ENCODE measurements at regions not wholly inside any gene's neighbourhood (a gene's known extent, or its start where the extent isn't known, plus 50 kb on each side); places are given as distances from the start of the nearest gene placed in this dataset.
A peak's percentile ranks its signal among the peaks of the same experiment; 100 is the strongest.
"Not testable (repeated sequence)": the region's sequence is repeated elsewhere in the genome, so short reads cannot be mapped to it uniquely, and the experiment has no call there.

DNA sequence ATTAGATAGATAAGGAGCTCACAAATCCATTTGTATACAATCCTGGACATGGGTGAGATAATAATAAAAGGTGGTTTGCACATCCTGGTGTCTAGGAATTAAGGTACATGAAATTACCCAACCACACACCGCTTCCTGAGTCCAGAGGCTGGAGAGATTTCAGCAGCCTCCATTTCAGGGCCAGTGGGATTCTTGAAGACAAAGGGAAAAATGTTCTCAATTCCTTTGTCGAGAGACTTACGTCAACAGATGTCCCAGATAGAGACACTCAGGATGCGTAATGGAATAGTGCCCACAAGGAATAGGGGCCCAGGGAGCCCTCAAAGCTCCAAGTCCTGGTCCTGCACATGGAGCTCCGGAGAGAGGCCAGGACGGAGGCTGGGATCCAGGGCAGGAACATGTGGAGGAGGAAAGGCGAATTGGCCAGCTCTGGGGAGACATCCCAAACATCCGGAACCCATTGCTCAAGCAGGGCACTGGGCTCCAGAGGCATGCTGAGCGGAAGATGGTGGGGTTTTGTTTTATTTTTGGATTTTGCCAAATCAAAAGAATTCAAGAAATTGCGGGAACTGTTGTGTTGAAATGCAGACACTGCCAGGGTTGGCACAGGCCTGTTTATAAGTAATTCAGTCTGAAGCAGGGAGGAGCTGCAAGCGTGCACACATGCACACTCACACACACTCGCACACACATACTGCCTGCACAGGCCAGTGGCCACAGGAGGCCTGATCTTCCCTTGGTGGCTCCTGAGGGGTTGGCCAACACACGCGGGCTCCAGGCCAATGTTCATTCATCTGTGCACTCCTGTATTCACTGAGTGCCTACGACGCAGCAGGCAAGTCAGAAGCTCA, 97.2 kb downstream of the NOG start:
- no peak for DNase-seq

DNA sequence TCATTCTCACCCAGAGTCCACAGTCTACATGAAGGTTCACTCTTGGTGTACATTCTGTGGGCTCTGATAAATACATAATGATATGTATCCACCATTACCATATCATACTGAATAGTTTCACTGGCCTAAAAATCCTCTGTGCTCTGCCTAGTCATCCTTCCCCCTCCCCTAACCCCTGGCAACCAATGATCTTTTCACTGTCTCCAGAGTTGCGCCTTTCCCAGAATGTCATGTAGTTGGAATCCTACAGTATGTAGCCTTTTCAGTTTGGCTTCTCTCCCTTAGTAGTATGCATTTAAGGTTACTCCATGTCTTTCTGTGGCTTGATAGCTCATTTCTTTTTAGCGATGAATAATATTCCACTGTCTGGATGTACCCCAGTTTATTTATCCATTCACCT, 101.3 kb downstream of the NOG start:
- DNase-seq = peak; percentile 29

DNA sequence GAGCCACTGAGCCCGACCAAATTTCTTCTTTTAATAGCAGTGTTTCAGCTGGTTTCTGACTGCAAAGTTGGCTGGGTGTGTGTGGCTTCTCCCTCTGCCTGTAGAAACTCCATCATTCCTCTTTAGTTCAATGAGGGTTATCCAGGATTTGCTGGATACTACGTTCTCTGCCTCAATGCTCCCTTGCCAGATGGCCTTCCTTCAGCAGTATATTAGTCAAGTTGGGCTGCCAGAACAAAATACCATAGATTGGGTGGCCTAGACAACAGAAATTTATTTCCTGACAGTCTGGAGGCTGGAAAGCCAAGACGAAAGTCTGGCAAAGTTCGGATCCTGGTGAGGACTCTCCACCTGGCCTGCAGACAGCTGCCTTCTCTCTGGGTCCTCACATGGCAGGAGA, 103.7 kb downstream of the NOG start:
- no peak for DNase-seq

DNA sequence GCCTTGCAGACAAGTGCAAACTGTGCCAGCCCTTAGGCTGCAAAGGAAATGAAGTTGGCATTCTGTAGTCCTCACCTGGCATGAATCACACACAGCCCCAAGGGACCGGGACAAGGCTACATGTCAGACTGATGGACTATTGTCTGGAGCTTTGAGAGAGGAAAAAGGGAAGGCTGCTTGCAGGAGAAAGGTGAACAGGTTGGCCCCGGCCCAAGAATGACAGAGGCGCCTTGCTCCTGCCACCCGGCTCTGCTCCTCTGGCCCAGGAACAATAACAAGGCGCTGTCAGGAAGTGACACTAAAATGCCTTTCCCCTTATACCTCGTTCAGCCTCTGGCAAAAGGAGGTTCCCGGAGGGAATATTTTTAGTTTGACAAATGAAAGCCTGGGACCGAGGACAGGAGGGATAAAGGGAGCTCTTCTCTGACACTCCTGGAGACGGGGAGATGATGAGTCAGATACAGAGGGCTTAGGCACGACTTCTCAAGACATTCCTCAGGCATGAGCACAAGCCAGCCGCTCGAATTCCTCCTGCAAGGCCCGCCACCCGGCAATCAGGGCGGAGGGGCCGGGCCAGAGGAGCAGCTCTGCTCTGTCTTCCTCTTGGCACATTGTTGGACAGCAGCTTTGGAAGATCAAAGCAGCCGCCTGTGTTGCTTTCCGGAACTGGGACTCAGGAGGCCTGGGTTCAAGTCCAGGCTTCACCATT, 105.8 kb downstream of the NOG start:
- peak; percentile 100 for DNase-seq

DNA sequence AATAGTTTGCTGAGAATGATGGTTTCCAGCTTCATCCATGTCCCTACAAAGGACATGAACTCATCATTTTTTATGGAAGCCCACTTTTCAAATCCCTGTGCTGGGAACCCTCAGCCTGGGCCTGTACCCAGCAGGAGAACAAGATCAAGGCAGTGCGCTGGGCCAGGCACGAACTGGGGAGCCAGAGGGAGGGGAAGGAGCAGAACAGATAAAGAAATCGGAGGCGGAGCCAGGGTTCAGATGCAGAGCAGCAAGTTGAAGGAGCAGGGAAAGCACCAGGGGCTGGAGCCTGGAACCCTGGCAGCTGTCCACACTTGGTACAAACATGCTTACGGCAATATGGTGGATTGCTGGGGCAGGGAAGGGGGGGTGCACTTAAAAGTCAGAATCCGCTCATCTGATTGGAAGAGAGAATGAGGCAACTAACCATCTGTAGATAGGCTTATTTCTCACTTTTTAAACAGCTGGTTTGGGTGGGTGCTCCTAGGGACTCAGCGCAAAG, 107.5 kb downstream of the NOG start:
- DNase-seq = no peak

DNA sequence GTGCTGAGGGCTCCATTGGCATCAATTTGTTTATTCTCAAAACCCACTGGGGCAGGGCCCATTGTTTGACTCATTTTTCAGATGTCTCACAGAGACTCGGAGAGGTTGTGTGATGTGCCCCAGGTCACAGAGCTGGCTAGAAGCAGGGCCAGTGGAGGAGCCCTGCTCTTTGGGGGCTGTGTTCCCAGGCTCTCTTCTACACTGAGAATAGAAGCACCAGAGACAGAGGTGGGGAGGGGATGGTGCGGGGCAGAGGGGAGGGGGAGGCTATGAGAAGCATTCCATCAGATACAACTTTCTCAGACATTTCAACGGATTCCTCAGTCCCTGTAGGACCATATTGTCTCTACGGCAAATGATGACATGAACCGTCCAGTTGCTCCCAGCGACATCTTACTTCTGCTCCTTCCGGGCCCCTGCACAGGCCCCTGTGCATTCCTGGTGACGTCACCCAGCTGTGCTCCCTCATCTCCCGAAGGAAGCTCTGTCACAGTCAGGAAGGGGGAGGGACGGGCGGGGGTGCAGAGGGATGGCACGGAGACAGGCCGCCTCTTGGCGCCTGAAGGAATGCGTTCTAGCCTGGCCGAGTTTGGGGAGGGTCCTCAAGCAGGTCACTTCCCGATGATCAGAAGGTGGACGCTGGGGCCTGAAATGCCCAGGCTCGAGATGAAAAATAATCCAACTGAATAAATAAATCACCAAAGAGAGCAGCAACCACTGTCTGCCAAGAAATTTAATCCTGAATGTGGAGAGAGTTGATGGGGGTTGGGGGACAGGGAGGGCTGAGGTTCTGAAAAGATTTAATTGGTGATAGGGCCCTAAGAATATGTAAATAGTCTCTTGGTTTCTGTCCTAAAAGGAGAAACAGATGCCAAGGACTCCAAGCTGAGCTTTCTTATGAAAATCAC, 114.1 kb downstream of the NOG start:
- DNase-seq = no peak

DNA sequence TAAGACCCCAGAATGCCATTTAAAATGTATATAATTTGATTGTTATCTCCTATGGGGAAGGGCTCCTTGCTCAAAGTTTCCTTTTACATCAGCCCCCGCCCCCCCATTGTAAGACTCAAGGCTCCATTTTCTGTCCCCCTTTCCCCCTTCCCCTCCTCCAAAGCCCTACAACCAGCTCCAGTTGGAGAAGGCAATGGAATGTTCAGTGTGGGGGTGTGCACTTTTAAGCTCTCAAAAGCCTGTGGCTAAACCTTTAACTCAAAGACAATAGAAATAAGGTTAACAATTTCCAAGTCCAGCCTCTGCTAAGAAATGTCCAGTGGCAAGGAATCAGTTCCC, 114.7 kb downstream of the NOG start:
- DNase-seq = no peak

DNA sequence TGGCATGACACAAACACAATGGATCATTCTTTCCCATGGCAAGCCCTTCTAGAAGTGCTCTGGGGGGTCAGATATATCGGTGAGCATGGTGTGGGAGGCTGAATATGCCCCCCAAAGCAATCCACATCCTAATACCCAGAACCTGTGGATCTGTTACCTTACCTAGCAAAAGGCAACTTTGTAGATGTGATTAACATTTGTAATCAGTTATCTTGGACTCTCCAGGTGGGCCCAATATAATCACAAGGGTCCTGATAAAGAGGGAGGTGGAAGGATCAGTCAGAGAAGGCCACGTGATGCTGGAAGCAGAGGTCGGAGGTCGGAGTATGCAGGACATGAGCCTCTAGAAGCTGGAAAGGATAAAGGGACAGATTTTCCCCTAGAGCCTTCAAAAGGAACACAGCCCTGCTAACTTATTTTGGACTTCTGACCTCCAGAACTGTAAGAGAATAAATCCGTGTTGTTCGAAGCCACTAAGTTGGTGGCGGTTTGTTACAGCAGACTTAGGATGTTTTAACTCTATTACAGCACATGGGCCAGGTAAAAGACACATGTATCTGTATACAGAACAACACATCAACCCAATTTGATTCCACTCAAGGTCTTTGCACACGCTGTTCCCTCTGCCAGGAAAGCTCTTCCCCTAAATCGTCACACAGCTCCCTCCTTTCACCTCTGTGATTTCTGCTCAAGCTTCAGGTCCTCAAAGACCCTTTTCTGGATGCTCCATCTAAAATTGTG, 115.3 kb downstream of the NOG start:
- no peak for DNase-seq

DNA sequence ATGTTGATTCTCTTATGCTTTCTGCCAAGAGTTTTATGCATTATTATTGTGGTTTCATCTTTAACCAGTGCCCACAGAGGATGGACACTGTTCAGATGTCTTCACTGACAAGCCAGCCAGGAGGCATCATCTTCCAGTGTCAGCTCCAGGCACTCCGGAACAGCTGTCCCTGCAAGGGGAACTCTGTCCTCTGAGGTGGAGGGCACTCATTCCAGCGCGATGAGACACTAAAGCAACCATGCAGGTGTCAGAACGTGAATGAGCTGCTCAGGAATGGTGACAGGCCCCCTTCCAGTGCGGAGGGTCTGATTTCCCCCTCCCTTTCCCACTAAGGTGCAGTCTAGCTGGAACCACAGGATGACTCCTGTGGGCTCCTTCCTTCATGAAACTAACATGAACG, 117.5 kb downstream of the NOG start:
- DNase-seq = no peak

DNA sequence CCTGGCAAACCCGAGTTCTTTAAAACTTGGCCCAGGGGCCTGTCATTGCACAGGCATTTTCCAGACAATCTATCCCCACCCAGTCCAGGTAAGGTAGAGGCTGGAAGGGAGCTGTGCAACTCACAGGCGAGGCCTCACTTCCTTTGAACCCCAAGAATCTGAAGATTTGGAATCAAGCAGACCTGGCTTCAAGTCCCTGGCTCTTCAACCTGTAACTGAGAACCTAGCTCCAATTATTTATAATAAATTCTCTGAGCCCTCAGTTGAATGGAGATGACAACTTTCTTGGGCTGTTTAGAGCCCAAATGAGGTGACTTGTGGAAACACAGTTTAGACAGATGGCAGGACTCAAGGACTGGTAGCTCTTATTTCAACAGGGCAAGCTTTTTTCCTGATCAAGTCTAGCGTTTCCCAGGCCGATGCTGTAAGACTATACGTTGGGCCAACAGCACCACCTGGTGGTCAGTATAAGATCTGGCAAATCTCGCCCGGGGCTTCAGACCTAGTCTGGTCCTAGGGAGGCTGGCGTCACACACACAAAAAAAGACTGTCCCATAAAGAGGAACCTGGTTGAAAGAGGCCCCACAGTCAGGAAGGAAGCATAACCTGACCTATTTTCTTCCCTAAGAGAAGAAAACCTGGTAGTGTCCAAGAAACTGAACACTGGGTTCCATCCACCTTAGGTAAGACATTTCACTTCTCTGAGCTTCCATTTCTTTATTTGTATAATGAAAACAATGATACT, 117.9 kb downstream of the C17orf67 start:
- DNase-seq = peak; percentile 81

DNA sequence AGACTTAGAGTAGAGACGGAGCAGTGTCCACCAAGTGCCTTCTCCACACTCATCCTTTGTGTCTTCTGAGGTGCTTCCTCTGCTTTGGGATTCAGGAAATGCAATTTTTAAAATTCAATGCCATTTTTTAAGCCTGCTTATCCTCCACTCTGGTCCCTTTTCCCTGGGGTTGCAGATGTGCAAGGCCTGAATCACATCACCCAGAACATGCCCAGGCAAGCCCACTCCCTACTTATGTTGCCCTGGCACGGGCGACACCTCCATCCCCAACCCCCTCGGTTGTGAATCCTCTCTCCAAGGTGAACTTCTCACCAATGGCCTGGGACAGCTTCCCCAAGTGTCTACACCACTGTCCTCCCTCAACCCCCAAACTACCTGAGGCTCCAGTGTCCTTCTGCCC, 116.2 kb downstream of the C17orf67 start:
- DNase-seq = no peak

DNA sequence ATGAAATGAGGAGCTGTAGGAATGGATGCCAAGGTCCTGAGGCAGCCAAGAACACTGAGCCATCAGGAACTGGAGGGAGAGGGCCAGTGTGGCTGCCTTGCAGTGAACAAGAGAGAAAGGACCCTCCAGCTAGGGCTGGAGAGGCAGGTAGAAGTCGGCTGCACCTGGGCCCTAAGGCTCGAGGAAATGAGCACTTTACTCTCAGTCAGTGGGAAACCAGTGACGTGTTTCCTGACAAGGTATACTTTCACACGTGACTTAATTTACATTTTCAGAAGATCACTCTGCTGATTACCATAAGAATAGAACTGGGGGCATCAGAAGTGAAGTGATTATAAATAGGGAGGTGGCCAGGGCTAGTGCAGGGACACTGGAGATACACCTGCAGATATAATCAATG, 115.2 kb downstream of the C17orf67 start:
- DNase-seq = no peak

DNA sequence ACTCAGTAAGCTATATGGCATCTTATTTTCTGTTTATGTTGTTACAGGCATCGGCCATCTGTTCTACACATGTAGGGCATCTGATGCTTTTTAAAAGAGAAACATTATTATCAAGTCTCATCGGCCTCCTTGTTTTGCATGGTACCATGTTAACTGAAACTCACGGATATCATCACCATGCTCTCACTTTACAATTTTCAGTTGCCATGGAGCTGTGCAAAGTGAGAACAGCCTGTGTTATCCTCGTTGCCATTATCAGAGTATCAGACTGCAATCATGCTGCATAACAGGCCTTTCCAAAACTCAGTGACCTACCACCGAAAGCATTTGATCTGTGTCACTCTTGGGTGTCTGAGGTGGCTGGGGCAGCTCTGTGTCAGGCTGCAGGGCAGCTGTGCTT, 110.3 kb downstream of the C17orf67 start:
- no peak for DNase-seq

DNA sequence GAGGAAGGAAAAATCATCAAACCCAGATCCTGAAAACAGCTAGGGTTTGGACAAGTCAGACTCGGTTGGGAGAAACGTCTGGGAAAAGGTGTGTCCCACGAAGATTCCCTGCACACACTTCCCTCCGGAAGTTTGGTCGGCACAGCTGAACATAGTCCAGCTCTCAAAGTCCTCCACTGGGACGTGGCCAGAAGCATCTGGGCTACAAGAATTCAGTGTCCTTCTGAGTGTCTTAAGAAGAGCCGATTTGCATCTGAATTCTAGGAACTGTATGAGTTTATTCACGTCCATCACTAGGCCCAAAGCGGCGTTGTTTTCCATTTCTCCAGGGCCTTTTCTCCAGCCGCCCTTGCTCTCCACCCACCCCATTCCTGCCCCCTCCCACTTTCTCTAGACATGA, 109.1 kb downstream of the C17orf67 start:
- DNase-seq = no peak

DNA sequence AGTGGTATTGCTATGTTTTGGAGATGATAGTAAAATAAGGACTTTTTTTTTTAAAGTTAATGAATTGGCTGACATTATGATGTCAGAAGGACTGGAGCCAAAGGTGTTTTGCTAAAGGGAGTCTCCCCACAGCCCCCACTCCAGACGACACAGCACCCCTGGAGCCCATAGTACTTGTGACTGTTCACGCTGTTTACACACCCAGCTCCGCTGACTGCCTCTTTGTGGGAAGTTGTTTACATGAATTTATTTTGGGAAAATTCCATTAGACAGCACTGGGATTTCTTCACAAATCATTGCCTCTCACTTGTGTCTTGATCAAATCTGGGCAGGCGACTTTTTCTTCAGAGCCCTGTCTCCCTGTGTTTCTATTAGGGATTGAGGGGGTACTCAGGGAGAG, 108.6 kb downstream of the C17orf67 start:
- no peak for DNase-seq

DNA sequence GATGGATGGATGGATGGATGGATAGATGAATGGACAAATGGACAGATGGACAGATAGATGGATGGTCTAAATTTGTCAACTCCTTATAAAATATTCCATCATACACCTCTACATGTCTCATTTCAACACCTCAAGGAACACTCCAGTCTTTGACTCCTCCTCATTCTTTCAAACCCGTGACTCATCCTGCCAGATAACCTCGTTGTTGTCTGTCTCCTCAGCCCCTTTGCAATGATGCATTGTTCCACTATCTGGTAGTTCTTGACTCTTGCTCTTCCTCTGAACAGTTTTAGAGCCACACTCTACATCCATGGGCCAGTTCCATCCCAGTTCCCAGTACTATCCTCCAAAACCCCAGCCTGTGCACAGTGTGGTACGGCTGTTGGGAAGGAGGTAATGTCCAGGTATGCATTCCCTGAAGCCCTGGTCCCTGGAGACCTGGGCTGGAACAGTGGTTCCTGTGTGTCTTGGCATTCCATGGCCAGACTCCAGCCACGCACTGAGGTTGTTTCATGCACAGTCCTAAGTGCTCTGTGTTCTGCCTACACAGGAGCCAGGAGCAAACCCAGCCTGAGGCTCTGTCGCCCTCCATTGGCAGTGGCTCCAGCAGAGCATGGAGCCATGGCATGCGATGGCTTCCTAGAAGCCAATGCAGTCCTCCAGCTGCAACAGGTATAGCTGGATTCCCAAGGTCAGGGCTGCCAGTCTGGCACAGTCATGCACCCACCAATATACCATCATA, 105.7 kb downstream of the C17orf67 start:
- no peak for DNase-seq

DNA sequence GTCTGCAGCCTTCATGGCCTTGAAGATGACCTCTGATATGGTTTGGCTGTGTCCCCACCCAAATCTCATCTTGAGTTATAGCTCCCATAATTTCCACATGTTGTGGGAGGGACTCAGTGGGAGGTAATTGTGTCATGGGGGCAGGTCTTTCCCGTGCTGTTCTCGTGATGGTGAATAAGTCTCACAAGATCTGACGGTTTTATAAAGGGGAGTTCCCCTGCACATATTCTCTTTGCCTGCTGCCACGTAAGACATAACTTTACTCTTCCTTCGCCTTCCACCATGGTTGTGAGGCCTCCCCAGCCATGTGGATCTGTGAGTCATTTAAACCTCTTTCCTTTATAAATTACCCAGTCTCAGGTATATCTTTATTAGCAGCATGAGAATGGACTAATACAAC, 102.6 kb downstream of the C17orf67 start:
- not testable (repeated sequence) for DNase-seq

DNA sequence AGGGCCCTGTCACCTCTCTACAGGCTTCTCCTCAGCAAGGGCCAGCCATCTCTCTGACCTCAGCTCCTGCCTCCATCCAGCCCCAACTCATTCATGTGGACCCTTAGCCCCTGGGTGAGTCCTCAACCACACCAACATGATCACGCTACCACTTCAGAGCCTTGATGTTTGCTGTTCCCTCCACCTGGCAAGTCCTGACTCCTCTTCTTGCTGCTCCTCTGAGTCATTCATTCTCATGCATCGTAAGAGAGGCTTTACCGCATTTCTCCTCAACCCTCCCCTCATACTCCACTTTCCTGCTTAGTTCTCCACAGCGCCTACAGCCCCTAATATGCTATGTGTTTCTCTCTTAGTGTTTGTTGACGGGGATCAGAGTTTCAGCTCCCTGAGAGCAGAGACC, 99.9 kb downstream of the C17orf67 start:
- no peak for DNase-seq

DNA sequence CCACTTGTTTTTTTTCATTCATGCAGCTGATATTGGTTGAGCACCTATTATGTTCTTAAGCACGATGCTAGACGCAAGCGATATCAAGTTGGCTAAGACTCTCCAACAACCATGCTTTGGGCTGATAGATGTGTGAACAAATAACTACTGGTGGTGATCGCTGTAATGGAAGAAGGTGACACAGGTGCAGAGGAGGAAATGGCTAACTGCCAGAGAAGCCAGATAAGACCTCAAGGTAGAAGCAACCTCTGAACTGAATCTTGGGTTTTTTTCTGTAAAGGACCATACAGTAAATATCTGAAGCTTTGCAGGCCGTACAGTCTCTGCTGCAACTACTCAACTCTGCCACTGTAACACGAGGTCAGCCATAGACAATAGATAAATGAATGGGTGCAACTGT, 97.9 kb downstream of the C17orf67 start:
- DNase-seq = no peak

DNA sequence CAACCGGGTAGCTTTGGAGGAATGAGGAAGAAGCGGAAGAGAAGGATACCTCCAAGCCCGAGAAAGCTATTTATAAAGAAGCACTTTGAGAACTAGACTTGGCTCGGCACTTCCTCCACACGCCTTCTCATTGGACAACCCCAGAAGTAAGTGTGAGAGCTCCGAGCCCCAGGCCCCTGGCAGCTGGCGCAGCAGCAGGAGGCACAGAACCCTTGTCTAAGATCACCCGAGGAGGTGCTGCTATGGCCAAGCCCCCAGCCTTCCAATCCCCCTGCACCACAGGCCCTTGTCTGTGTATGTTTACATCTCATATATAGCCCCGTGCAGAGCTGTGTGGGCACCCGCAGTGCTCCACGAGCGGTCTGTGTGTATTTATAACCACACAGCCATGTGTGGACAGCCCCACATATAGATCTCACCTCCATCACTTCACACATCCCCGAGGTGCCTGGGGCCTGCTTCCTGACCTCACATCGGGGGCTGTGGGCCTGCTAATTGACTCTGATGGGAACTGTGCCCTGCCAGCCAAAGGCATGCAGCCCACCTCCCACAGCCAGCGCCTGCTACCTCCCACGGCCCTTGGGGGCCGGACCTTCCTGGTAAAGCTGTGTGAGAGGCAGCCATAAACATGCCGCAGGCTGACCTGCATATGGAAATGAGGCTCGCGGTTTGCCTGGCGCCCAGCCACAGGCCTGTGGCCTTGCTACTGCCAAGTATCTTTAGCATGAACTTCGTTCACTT, 96.1 kb downstream of the C17orf67 start:
- DNase-seq = peak; percentile 78

Data from EL (cell line).